HG03565 (cell line): ENCODE measurements at regions not wholly inside any gene's neighbourhood (a gene's known extent, or its start where the extent isn't known, plus 50 kb on each side); places are given as distances from the start of the nearest gene placed in this dataset.
A peak's percentile ranks its signal among the peaks of the same experiment; 100 is the strongest.

Source experiments
- ATAC-seq: cut with Tn5 transposase; IDR thresholded peaks from one replicate; pipeline ENCODE4 v1.9.1; 2021; ENCODE audit warnings: mild to moderate bottlenecking, moderate library complexity; ENCODE audit not compliant: unreplicated experiment

- no peak for ATAC-seq
These were observed 448.3 kb upstream of the ZFP42 start for GRCh38 chr4:187547316-187547715.

- ATAC-seq = no peak
These were observed 445.2 kb upstream of the ZFP42 start for GRCh38 chr4:187550256-187550950.

GRCh38 chr4:187552781-187553180, 442.8 kb upstream of the ZFP42 start:
- no peak for ATAC-seq

- ATAC-seq = no peak
These were observed 440.4 kb upstream of the ZFP42 start for GRCh38 chr4:187555174-187555573.

GRCh38 chr4:187558391-187558790, 437.2 kb upstream of the ZFP42 start:
- no peak for ATAC-seq

GRCh38 chr4:187562345-187562744, 433.2 kb upstream of the ZFP42 start:
- ATAC-seq = no peak

GRCh38 chr4:187565416-187565815, 430.2 kb upstream of the ZFP42 start:
- no peak for ATAC-seq

- ATAC-seq = no peak
These were observed 425.7 kb upstream of the ZFP42 start for GRCh38 chr4:187569871-187570270.

- no peak for ATAC-seq
These were observed 419.9 kb upstream of the ZFP42 start for GRCh38 chr4:187575706-187576105.

GRCh38 chr4:187576751-187577150, 418.8 kb upstream of the ZFP42 start:
- ATAC-seq = no peak

GRCh38 chr4:187577941-187578480, 417.6 kb upstream of the ZFP42 start:
- ATAC-seq = no peak

GRCh38 chr4:187586892-187587291, 408.7 kb upstream of the ZFP42 start:
- no peak for ATAC-seq

GRCh38 chr4:187598196-187598595, 397.4 kb upstream of the ZFP42 start:
- no peak for ATAC-seq

- ATAC-seq = no peak
These were observed 393.1 kb upstream of the ZFP42 start for GRCh38 chr4:187602339-187603092.

- ATAC-seq = no peak
These were observed 392.2 kb upstream of the ZFP42 start for GRCh38 chr4:187603093-187604025.

GRCh38 chr4:187604984-187605383, 390.6 kb upstream of the ZFP42 start:
- ATAC-seq = no peak

- peak; percentile 69 for ATAC-seq
These were observed 389.0 kb upstream of the ZFP42 start for GRCh38 chr4:187606581-187606980.

- no peak for ATAC-seq
These were observed 387.6 kb upstream of the ZFP42 start for GRCh38 chr4:187608001-187608421.

- ATAC-seq = no peak
These were observed 383.3 kb upstream of the ZFP42 start for GRCh38 chr4:187612301-187612700.

- ATAC-seq = no peak
These were observed 382.3 kb upstream of the ZFP42 start for GRCh38 chr4:187613089-187613839.
